DND-41 (cell line): ENCODE measurements at regions not wholly inside any gene's neighbourhood (a gene's known extent, or its start where the extent isn't known, plus 50 kb on each side); places are given as distances from the start of the nearest gene placed in this dataset.

Experiments
- EZH2 ChIP-seq: IDR thresholded peaks from 3 replicates; pipeline ENCODE4 v1.6.1; 2012; ENCODE audit warnings: borderline replicate concordance, low read depth, mild to moderate bottlenecking, moderate library complexity, low read length, inconsistent platforms; ENCODE audit not compliant: severe bottlenecking
- TF ChIP-seq, protein P1 (sequence below): IDR thresholded peaks from 2 replicates; pipeline ENCODE4 v1.5.1; 2012; ENCODE audit warnings: borderline replicate concordance, low read length, moderate library complexity, mild to moderate bottlenecking; ENCODE audit not compliant: poor library complexity, severe bottlenecking; ENCODE audit errors: extremely low read depth

DNA sequence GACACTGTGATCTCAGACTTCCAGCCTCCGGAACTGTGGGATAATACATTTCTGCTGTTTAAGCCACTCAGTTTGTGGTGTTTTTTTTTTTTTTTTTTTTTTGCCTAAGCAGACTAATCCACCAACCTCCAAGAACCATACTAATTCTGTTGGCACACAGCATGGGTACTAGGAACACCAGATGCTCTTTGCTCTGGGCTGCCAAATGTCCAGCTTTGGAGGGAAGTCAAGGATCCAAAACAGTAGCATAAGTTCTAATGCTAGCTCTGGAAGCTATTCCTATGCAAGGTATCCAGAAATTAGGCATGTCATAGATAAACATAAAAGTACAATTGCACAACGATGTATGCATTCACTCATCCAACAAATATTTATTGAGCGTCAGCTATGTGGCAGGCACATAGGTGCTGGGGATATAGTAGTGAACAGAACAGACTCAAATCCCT, 64.5 kb upstream of the WDFY2 start:
- TF ChIP-seq, protein P1, sequence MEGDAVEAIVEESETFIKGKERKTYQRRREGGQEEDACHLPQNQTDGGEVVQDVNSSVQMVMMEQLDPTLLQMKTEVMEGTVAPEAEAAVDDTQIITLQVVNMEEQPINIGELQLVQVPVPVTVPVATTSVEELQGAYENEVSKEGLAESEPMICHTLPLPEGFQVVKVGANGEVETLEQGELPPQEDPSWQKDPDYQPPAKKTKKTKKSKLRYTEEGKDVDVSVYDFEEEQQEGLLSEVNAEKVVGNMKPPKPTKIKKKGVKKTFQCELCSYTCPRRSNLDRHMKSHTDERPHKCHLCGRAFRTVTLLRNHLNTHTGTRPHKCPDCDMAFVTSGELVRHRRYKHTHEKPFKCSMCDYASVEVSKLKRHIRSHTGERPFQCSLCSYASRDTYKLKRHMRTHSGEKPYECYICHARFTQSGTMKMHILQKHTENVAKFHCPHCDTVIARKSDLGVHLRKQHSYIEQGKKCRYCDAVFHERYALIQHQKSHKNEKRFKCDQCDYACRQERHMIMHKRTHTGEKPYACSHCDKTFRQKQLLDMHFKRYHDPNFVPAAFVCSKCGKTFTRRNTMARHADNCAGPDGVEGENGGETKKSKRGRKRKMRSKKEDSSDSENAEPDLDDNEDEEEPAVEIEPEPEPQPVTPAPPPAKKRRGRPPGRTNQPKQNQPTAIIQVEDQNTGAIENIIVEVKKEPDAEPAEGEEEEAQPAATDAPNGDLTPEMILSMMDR = no peak
- no peak for TF ChIP-seq EZH2
